Hippocampal formation (tissue), 2 donors: ENCODE measurements at regions not wholly inside any gene's neighbourhood (a gene's known extent, or its start where the extent isn't known, plus 50 kb on each side); places are given as distances from the start of the nearest gene placed in this dataset.
"Not testable (repeated sequence)": the region's sequence is repeated elsewhere in the genome, so short reads cannot be mapped to it uniquely, and the experiment has no call there.

ENCODE experiments used
- DNase-seq, 2 donors: peaks; one replicate each; lab custom pipeline; 2025; lab: John Stamatoyannopoulos, UW

DNA sequence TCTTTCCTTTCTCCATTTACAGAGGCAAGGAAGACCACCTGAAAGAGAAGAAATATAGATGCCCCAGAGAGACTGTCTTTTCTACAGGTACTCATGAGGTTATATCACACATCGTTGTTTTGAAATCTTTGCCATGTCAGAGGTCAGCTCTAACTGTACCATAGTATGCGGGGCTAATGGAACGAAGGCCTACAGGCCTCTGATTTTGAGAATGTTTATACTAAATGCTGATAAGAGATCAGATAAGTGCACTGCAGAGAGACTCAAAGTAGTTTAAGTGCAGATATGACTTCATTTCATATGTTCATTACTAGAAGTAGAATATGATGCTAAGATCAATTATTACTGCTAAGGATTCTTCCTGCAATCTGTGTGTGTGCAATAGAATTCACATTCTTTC, 1005.0 kb downstream of the GALC start:
- no peak for DNase-seq

DNA sequence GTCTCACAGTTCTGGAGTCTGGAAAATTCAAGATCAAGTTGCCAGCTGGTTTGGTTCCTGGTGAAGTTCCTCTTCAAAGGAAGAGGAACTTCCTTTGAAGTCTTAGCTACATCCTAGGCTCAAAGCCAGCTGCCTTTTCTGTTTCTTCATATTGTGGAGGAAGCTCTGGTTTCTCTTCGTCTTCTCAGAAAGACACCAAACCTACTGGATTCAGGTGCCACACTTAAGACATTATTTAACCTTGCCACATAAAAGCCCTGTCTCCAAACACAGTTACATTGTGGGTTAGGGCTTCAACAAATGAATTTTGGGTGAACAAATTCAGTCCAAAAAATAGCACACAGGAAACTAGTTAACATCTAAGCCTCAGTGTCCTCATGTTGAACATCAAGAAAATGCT, 1019.8 kb downstream of the GALC start:
- peak in 1 of 2 donors; percentile 6 for DNase-seq

DNA sequence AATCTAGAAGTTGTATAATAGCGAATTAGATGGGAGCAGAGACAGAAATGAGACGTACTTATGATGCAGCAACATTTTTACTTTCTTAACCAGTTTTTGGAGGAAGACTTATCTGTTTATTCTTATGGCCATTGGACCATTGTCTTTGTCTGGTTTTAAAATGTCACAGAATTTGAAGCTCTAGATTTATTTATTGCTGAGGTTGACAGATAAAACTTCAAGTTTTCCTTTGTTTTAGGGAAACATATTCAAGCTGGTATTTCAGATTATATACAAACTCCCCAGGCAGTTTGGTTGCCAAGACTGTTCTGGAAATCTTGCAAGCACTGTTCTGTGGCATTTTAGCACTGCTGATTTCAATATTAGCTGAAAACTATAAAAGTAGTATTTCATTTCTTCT, 1021.7 kb downstream of the GALC start:
- DNase-seq, result no peak

DNA sequence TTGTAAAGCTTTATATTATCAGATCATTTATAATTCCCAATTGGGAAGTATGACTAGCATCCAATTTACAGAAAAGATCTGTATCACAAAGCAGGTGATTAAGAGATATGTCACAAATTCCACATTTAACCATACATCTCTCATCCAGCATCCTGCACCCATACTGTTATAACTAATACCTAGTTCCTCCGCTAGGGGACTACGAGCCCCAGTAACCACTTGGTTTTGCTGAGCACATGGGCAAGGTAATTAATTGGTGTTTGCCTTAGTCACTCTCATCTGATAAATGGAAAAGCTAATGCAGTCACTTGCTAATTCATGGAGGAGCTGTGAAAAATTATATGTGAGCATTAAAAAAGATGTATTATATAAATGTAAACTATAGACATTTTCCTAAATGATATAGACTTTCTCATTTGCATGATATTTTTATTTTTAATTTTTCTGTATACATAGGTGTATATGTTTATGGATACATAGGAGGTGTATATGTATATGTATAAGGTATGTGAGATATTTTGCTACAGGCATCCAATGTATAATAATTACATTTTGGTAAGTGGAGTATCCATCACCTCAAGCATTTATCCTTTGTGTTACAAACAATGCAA, 1031.8 kb downstream of the GALC start:
- DNase-seq, result no peak

- no peak for DNase-seq
These were observed 1037.1 kb downstream of the GALC start for GRCh38 chr14:86955771-86956354.

GRCh38 chr14:86954623-86955022, 1038.4 kb downstream of the GALC start:
- DNase-seq, result no peak

DNA sequence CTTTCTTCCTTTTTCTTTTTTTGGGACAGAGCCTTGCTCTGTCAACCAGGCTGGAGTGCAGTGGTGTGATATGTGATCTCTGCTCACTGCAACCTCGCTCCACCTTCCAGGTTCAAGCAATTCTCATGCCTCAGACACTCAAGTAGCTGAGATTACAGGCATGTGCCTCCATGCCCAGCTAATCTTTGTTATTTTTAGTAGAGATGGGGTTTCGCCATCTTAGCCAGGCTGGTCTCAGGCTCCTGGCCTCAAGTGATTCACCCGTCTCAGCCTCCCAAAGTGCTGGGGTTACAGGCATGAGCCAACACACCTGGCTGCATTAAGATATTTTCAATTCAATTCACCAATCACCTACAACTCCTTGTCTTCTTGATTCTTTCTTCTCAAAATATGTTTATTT, 1046.5 kb downstream of the GALC start:
- DNase-seq, result no peak

DNA sequence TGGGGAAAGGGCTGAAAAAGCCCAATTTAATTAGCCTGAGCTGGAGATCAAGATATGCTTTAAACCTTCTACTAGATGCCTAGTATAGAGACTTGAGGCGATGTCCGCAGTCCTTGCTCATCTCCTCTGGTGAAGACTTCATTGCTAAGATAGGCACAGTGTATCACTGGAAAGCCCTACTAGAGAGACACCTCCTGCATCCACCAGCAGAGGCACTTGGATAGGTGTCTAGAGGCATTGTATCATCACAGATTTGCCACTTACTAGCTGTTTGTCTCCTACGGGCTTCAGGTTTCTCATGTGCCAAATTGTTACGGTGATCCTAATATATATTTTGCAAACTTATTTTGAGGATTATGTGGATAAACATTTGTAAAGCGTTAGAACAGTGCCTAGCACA, 1048.5 kb downstream of the GALC start:
- no peak for DNase-seq

DNA sequence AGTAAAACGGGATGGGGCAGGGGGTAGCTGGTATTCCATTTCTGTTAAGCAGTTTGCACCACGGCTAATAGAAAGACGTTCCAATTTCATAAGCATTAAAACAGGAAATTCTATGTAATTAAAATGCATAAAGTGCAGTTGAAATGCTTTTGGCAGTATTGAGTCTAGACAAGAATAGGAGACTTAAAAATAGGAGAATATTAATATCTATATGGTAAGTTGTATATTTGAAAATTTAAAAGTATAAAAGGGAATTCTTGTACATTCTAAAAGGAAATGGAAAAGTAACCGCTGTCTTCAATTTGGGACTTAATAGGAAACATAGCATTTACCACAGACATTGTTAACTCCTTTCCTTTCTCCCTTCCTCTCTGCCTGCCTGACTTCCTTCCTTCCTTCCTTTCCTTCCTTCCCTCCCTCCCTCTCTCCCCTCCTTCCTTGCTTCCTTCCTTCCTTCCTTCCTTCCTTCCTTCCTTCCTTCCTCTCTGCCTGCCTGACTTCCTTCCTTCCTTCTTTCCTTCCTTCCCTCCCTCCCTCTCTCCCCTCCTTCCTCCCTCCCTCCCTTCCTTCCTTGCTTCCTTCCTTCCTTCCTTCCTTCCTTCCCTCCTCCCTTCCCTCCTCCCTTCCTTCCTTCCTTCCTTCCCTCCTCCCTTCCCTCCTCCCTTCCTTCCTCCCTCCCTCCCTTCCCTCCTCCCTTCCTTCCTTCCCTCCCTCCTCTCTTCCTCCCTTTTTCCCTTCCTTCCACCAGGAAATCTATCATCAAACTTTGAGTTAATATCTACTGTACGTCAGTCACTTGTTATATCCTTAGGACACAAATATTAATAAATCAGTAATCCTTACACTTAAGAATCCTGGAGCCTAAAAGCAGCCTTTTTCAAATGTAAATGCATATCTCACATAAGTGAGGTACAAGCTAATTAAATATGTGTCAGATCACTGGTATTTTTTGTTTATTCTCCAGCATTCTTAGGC, 1049.3 kb downstream of the GALC start:
- DNase-seq, result no peak

- DNase-seq, result no peak
These were observed 1050.0 kb downstream of the GALC start for GRCh38 chr14:86942936-86943335.

DNA sequence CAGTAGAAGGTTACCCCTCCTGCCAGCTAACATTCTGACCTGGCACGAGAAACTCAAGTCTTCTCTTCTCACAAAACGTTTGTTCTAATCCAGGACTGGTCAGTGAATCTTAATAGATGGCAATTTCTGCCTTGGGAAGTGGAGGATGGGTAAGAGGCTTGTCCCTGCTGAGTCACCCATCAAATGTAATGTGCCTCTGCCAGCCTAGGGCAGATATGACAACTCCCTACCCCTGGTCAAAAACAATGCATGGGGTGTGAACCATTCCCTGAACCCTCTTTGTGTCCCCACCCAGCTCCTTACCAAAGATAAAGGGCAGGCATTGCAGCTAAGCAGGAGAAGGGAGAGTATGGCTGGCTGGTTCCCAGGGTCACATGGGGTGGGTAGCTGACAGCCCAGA, 1052.9 kb downstream of the GALC start:
- no peak for DNase-seq

DNA sequence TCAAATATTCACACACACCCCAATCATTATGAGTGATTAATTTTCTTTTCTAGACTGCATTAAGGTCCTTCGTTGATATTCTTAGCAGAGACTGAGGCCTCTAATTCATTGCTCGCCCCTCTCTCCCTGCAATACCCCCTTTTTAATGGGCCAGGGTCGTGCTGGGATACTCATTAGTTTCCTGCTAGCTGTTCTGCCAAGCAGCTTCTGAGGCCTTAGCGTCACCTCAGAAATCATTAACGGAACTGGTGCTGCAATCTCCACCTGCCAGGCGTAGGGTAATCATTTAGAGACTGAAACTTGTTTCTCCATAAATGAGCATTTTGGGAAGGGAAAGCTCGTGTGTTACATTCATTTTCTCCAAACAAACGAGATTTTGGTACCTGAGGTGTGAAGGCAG, 1054.7 kb downstream of the GALC start:
- DNase-seq, result no peak

GRCh38 chr14:86936556-86936955, 1056.4 kb downstream of the GALC start:
- DNase-seq, result no peak

- no peak for DNase-seq
These were observed 1057.6 kb downstream of the GALC start for GRCh38 chr14:86935241-86935885.

DNA sequence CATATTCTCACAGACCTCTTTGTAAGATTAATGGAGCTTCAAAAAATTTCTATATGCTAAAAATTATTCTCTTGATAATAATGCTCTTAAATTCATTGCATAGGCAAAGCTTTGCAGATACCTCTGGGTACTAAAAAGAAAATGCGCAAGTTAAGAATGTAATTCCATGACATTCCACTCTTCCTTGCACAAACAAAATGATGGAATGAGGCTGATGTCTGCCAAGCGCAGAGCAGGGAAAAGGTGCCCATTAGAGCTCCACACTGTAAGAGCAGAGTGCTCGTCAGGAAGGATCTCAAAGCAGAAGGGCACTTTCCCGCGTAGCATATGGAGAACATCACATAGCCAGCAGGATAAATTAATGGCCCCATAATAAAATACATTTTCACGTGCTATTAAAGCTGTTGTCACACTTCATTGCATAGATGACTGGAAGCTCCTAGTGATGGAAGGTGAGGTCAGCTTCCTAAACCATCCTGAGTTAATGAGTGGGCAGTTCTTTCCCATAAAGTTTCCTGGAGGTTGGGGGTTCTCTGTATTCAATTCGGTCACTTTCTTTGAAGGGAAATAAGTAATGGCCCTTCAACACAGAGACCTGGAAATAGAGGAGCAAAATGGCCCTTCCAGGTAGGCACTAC, 1058.9 kb downstream of the GALC start:
- DNase-seq, result no peak

DNA sequence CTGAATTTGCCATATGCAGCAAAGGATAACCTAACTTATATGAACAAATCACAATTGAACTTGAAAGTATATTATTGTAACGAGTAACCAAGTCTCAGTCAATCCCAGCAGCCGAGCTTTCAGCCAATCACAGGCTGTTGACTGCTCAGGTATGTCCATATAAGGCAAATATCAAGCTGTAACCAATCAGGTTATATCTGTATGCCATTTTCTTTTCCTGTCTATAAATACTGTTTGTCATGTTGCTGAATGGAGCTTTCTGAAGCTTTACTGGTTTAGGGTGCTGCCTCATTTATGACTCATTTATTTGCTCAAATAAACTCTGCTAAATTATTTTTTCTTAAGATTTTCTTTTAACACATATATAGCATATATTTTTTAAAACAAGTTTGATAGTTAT, 1059.5 kb downstream of the GALC start:
- no peak for DNase-seq

DNA sequence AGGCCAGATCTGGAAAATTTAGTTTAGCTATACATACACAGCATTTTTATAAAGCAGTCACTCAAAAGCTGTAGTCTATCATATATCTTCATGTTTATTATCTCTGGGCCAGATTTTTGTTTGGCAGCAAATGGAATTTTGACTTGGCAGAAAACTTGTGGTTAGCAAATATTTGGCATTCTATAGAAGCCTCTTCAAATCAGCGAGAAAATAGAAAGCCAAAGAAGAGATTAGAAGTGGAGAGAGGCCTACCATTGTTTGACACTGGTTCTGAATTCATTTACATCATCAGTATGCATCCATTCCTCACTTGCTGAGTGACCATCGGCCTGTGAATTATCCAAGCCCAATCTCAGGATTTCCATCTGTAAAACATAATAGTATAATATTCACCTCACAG, 1077.6 kb downstream of the GALC start:
- no peak for DNase-seq

- no peak for DNase-seq
These were observed 1080.3 kb downstream of the GALC start for GRCh38 chr14:86912709-86913108.

DNA sequence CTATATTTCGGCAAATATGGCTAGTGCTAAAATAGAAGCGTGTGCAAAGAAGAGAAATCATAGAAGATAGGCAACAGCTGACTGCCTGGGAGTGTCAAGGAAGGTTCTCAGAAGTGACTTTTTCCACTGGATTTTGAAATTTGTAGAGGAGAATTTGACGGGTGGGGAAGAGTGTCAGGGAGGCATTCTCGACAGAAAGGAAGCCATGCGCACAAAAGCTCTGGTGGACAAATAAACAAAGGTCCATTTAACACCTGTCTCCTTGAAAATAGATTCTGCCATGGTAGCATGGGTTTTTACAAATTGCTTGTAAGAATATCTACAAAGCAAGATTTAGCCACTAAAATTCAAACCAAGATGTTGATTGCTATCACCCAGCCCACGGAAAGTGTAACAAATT, 1081.5 kb downstream of the GALC start:
- no peak for DNase-seq

DNA sequence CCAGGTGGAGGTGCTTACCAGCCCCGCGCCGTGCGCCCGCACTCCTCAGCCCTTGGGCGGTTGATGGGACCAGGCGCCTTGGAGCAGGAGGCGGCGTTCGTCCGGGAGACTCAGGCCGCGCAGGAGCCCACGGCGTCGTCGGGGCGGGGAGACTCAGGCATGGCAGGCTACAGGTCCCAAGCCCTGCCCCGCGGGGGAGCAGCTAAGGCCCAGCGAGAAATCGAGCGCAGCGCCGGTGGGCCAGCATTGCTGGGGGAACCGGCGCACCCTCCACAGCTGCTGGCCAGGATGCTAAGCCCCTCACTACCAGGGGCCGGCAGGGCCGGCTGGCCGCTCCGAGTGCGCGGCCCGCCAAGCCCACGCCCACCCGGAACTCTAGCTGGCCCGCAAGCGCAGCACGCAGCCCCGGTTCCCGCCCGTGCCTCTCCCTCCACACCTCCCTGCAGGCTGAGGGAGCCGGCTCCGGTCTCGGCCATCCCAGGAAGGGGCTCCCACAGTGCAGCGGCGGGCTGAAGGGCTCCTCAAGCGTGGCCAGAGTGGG, 1087.5 kb downstream of the GALC start:
- DNase-seq, result not testable (repeated sequence)

DNA sequence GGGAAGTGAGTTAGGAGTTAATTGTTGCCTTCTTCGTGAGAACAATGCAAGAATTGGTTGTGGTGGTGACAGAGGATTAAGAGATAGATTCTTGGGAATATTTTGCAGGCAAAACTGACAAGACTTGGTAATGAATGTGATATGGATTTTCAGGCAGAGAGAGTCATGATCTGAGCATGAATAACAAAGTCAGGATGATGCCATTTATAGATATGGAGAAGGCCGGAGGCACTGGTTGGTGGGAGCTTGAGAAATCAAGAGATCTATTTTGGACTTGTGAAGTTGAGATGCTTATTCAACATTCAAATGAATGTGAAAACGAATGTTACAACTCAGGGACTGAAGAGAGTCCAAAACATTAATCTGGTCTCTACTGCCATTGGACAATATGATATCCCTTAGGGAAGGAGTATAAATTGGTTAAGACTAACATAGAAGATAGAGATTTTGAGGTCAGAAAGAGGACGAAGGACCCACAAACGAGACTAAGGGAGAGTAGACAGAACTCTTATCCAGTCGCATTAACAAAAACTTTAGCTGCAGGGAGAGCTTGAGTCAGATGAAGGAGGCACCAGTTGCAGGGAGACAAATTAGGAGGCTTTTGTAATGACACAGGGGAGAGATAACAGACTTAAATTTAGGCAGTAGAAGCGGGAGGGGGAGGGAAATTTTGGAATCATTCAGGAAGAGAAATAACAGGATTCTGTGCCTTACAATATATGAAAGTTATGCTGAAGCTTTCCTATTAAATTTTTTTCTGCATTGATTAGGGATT, 1090.6 kb downstream of the GALC start:
- no peak for DNase-seq
